ENCODE measurements at regions not wholly inside any gene's neighbourhood (a gene's known extent, or its start where the extent isn't known, plus 50 kb on each side); places are given as distances from the start of the nearest gene placed in this dataset.

DNA sequence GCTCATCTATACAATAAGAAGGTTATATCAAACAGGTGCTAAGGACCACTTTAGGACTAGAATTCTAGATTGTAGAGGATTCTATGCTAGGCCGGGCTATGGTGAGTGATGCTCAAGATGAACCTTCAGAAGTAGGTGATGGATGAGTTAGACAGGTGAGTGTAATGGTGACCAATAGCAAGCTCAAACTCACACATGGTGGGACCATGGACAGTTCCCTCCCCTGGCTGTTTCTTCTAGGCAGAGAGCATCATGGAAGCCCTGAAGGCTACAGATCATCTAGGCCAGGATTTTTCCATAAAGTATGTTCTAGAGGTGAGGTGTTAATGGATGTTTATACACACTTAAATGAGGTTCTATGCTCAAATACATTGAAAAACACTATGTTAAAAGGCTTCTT is 162.2 kb upstream of the WDR11 start:
- TF ChIP-seq, protein P1, sequence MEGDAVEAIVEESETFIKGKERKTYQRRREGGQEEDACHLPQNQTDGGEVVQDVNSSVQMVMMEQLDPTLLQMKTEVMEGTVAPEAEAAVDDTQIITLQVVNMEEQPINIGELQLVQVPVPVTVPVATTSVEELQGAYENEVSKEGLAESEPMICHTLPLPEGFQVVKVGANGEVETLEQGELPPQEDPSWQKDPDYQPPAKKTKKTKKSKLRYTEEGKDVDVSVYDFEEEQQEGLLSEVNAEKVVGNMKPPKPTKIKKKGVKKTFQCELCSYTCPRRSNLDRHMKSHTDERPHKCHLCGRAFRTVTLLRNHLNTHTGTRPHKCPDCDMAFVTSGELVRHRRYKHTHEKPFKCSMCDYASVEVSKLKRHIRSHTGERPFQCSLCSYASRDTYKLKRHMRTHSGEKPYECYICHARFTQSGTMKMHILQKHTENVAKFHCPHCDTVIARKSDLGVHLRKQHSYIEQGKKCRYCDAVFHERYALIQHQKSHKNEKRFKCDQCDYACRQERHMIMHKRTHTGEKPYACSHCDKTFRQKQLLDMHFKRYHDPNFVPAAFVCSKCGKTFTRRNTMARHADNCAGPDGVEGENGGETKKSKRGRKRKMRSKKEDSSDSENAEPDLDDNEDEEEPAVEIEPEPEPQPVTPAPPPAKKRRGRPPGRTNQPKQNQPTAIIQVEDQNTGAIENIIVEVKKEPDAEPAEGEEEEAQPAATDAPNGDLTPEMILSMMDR (optimal IDR thresholded peaks at IDR 0.05 in 1 of 3, IDR thresholded peaks at IDR 0.05 in 1 of 3, conservative IDR thresholded peaks at IDR 0.05 in 1 of 3; ENCODE audit: extremely low read depth in 1 of 3, insufficient read depth in 2 of 3, low read length in 3 of 3), result no peak
- no peak for TF ChIP-seq EZH2 (IDR thresholded peaks at IDR 0.05; ENCODE audit: low read length)
